Panc1 (cell line): ENCODE measurements at regions not wholly inside any gene's neighbourhood (a gene's known extent, or its start where the extent isn't known, plus 50 kb on each side); places are given as distances from the start of the nearest gene placed in this dataset.

ENCODE experiments used
- TF ChIP-seq, protein P1 (sequence below), 2 experiments: IDR thresholded peaks; 2 replicates each; pipeline ENCODE4 v1.6.1; 2011 to 2012; ENCODE audit warnings: low read depth in 2 of 2, control low read depth in 1 of 2, low read length in 1 of 2, mild to moderate bottlenecking in 1 of 2, moderate library complexity in 1 of 2; ENCODE audit not compliant: insufficient read depth in 1 of 2
- TF ChIP-seq, protein P2 (sequence below): fragments of 450-650 bp; IDR thresholded peaks from 2 replicates; pipeline ENCODE4 v1.5.1; 2017; ENCODE audit warnings: mild to moderate bottlenecking

GRCh38 chr5:120808606-120809005 lies 344.5 kb downstream of the PRR16 start:
- TF ChIP-seq, protein P1, sequence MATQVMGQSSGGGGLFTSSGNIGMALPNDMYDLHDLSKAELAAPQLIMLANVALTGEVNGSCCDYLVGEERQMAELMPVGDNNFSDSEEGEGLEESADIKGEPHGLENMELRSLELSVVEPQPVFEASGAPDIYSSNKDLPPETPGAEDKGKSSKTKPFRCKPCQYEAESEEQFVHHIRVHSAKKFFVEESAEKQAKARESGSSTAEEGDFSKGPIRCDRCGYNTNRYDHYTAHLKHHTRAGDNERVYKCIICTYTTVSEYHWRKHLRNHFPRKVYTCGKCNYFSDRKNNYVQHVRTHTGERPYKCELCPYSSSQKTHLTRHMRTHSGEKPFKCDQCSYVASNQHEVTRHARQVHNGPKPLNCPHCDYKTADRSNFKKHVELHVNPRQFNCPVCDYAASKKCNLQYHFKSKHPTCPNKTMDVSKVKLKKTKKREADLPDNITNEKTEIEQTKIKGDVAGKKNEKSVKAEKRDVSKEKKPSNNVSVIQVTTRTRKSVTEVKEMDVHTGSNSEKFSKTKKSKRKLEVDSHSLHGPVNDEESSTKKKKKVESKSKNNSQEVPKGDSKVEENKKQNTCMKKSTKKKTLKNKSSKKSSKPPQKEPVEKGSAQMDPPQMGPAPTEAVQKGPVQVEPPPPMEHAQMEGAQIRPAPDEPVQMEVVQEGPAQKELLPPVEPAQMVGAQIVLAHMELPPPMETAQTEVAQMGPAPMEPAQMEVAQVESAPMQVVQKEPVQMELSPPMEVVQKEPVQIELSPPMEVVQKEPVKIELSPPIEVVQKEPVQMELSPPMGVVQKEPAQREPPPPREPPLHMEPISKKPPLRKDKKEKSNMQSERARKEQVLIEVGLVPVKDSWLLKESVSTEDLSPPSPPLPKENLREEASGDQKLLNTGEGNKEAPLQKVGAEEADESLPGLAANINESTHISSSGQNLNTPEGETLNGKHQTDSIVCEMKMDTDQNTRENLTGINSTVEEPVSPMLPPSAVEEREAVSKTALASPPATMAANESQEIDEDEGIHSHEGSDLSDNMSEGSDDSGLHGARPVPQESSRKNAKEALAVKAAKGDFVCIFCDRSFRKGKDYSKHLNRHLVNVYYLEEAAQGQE (IDR thresholded peaks at IDR 0.05; ENCODE audit: insufficient read depth in 1 of 2, low read depth in 2 of 2, low read length in 1 of 2): no peak
- TF ChIP-seq, protein P2, sequence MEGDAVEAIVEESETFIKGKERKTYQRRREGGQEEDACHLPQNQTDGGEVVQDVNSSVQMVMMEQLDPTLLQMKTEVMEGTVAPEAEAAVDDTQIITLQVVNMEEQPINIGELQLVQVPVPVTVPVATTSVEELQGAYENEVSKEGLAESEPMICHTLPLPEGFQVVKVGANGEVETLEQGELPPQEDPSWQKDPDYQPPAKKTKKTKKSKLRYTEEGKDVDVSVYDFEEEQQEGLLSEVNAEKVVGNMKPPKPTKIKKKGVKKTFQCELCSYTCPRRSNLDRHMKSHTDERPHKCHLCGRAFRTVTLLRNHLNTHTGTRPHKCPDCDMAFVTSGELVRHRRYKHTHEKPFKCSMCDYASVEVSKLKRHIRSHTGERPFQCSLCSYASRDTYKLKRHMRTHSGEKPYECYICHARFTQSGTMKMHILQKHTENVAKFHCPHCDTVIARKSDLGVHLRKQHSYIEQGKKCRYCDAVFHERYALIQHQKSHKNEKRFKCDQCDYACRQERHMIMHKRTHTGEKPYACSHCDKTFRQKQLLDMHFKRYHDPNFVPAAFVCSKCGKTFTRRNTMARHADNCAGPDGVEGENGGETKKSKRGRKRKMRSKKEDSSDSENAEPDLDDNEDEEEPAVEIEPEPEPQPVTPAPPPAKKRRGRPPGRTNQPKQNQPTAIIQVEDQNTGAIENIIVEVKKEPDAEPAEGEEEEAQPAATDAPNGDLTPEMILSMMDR: no peak
